K562 (cell line): ENCODE measurements at regions not wholly inside any gene's neighbourhood (a gene's known extent, or its start where the extent isn't known, plus 50 kb on each side); places are given as distances from the start of the nearest gene placed in this dataset.

Experiments used
- ATAC-seq: fragments of 200-7000 bp; cut with Tn5 transposase; 3 replicates; pipeline ENCODE4 v1.9.1; 2020; ENCODE audit warnings: moderate library complexity
- BruUV-seq: library from RNA; stranded (reverse); fragments of 400-500 nt; replicated peaks from 2 replicates; lab custom pipeline; 2021; lab: Mats Ljungman, UMichigan
- CTCF ChIA-PET: fragments of 300-600 bp; formaldehyde crosslinking; extraction: SDS; loops from one replicate; lab custom pipeline; 2021; ENCODE audit warnings: low intra/inter-chr PET ratio; lab: Yijun Ruan, JAX
- POLR2A ChIA-PET: fragments of 300-600, 350-650 bp; sonication (Branson Sonifier 250); formaldehyde crosslinking; extraction: SDS; loops from one replicate; lab custom pipeline; 2021; ENCODE audit warnings: antibody characterized with exemption, inconsistent platforms; lab: Yijun Ruan, JAX
- DNase-seq, 4 experiments: peaks; one replicate each; pipeline versions ENCODE4 v3.0.0 to v3.0.0-alpha.2; 2011 to 2018; ENCODE audit warnings: low spot score in 3 of 4, mixed read lengths in 3 of 4; ENCODE audit errors: extremely low read depth in 1 of 4
- FAIRE-seq: peaks from 2 replicates; lab custom pipeline; 2011; peaks lifted over from hg19 to GRCh38; lab: Jason Lieb, UNC
- H2AFZ ChIP-seq: 2 replicates; pipeline ENCODE4 v1.6.0; 2011; ENCODE audit warnings: low read depth, low read length, control low read depth, inconsistent platforms
- H3K27ac ChIP-seq: fragments of 200-600 bp; 3 replicates; pipeline ENCODE4 v1.8.0; 2011; ENCODE audit warnings: low read depth, mild to moderate bottlenecking, control low read depth, inconsistent platforms, low read length, moderate library complexity, mixed read lengths; ENCODE audit errors: extremely low read depth
- H3K27me3 ChIP-seq, 2 experiments: fragments of 300-600 bp in 1 of 2; 2 replicates in 1 of 2; 3 replicates in 1 of 2; pipeline versions ENCODE4 v1.6.0 to v1.8.0; 2011; ENCODE audit warnings: inconsistent platforms in 2 of 2, low read length in 2 of 2, mild to moderate bottlenecking in 1 of 2, mixed read lengths in 1 of 2, moderate library complexity in 1 of 2; ENCODE audit not compliant: control insufficient read depth in 2 of 2, insufficient read depth in 2 of 2
- H3K36me3 ChIP-seq: fragments of 300-600 bp; 3 replicates; pipeline ENCODE4 v1.8.0; 2011; ENCODE audit warnings: mild to moderate bottlenecking, low read length, inconsistent platforms; ENCODE audit not compliant: control insufficient read depth, insufficient read depth
- H3K4me1 ChIP-seq, 2 experiments: fragments of 200-600 bp in 1 of 2; replicated peaks in 1 of 2; 2 replicates in 1 of 2; 3 replicates in 1 of 2; pipeline versions ENCODE4 v1.5.1 to v1.8.0; 2011; ENCODE audit warnings: inconsistent platforms in 2 of 2, low read length in 2 of 2, mild to moderate bottlenecking in 1 of 2, mixed read lengths in 1 of 2, moderate library complexity in 1 of 2; ENCODE audit not compliant: control insufficient read depth in 2 of 2, insufficient read depth in 2 of 2
- H3K4me2 ChIP-seq: 2 replicates; pipeline ENCODE4 v1.6.1; 2011; ENCODE audit warnings: low read length, control low read depth, inconsistent platforms, mixed read lengths; ENCODE audit not compliant: insufficient read depth
- H3K4me3 ChIP-seq: fragments of 200-600 bp; sonication (generic), shearing (Covaris generic); 2 replicates; pipeline ENCODE4 v1.5.1; 2016; ENCODE audit warnings: control low read depth, inconsistent platforms
- H3K79me2 ChIP-seq: fragments of 200-600 bp; 3 replicates; pipeline ENCODE4 v1.8.0; 2011; ENCODE audit warnings: low read length, inconsistent platforms; ENCODE audit not compliant: control insufficient read depth, insufficient read depth
- H3K9ac ChIP-seq, 2 experiments: 2 replicates each; pipeline versions ENCODE4 v1.6.0 to v1.6.1; 2011; ENCODE audit warnings: low read depth in 2 of 2, low read length in 2 of 2, control low read depth in 1 of 2, inconsistent platforms in 1 of 2, mild to moderate bottlenecking in 1 of 2, mixed read lengths in 1 of 2; ENCODE audit not compliant: insufficient read depth in 1 of 2
- H3K9me1 ChIP-seq: one replicate; pipeline ENCODE4 v1.6.0; 2011; ENCODE audit warnings: inconsistent platforms, mild to moderate bottlenecking, low read length, moderate library complexity; ENCODE audit not compliant: control insufficient read depth, insufficient read depth
- H3K9me3 ChIP-seq: replicated peaks from 2 replicates; pipeline ENCODE4 v1.5.1; 2011; ENCODE audit warnings: low read depth, low read length, inconsistent platforms; ENCODE audit not compliant: control insufficient read depth, insufficient read depth
- H4K20me1 ChIP-seq: replicated peaks from 2 replicates; pipeline ENCODE4 v1.6.1; 2011; ENCODE audit warnings: low read length, inconsistent platforms, mixed read lengths; ENCODE audit not compliant: control insufficient read depth, insufficient read depth
- EHMT2 ChIP-seq: fragments of 450-650 bp; IDR thresholded peaks from 2 replicates; pipeline ENCODE4 v1.6.1; 2018; ENCODE audit warnings: antibody characterized with exemption
- GATAD2B ChIP-seq: fragments of 450-650 bp; IDR thresholded peaks from 2 replicates; pipeline ENCODE4 v1.6.1; 2017; ENCODE audit warnings: mild to moderate bottlenecking, borderline replicate concordance
- KDM1A ChIP-seq, 2 experiments: fragments of 450-650 bp; IDR thresholded peaks; 2 replicates each; pipeline ENCODE4 v1.6.1; 2016; ENCODE audit warnings: mild to moderate bottlenecking in 2 of 2
- KLF1 ChIP-seq: fragments of 450-650 bp; IDR thresholded peaks from 2 replicates; pipeline ENCODE4 v1.6.1; 2016; ENCODE audit warnings: missing genetic modification characterization, missing compliant biosample characterization
- MED1 ChIP-seq: sonication (generic); formaldehyde crosslinking; IDR thresholded peaks from 2 replicates; pipeline ENCODE4 v1.8.1; 2023; ENCODE audit warnings: missing genetic modification reagents, borderline replicate concordance
- NUFIP1 ChIP-seq: fragments of 450-650 bp; IDR thresholded peaks from 2 replicates; pipeline ENCODE4 v1.6.1; 2018; ENCODE audit not compliant: partially characterized antibody
- PHB ChIP-seq: fragments of 250-450 bp; sonication (Bioruptor Pico); IDR thresholded peaks from 2 replicates; pipeline ENCODE4 v1.5.0; 2021
- PML ChIP-seq: IDR thresholded peaks from 2 replicates; pipeline ENCODE4 v1.6.1; 2012; ENCODE audit warnings: low read length, inconsistent platforms
- TEAD4 ChIP-seq, 2 experiments: sonication (generic) in 1 of 2; formaldehyde crosslinking in 1 of 2; IDR thresholded peaks; 2 replicates each; pipeline versions ENCODE4 v1.6.1 to v1.8.0; 2012 to 2022; ENCODE audit warnings: borderline replicate concordance in 1 of 2, inconsistent platforms in 1 of 2, low read length in 1 of 2, mild to moderate bottlenecking in 1 of 2, missing genetic modification reagents in 1 of 2
- WGBS: fragments of 100-300 bp; shearing (Covaris generic); methylation state at CpG from one replicate; pipeline ENCODE4 v1.1.6; 2016; ENCODE audit warnings: low coverage, mixed read lengths; ENCODE audit not compliant: insufficient coverage; ENCODE audit errors: missing lambda C conversion rate; 5-methylcytosine and 5-hydroxymethylcytosine counted together
- in situ Hi-C: fragments of 300-500 bp; cut with MboI; formaldehyde crosslinking; loops from 4 replicates; pipeline ENCODE4 v1.15.0; 2018; ENCODE audit warnings: inconsistent platforms, mixed read lengths
- intact Hi-C: fragments of 100-400 bp; cut with micrococcal nuclease; formaldehyde crosslinking; loops from 2 replicates; pipeline ENCODE4 v1.14.2; 2022
- TF ChIP-seq, protein P1 (sequence below): sonication (generic); formaldehyde crosslinking; IDR thresholded peaks from 2 replicates; pipeline ENCODE4 v1.8.0; 2022; ENCODE audit warnings: mild to moderate bottlenecking, missing genetic modification reagents
- TF ChIP-seq, protein P2 (sequence below): conservative IDR thresholded peaks from 2 replicates; pipeline ENCODE4 v1.6.1; 2011; ENCODE audit warnings: low read depth, mild to moderate bottlenecking, low read length; ENCODE audit not compliant: control insufficient read depth
- TF ChIP-seq, protein P3 (sequence below): fragments of 250-450 bp; sonication (Bioruptor Pico); IDR thresholded peaks from 2 replicates; pipeline ENCODE4 v1.8.0; 2021; ENCODE audit warnings: mild to moderate bottlenecking, moderate library complexity
- TF ChIP-seq, protein P4 (sequence below): fragments of 250-450 bp; sonication (Bioruptor Pico); IDR thresholded peaks from 2 replicates; pipeline ENCODE4 v1.5.0; 2021; ENCODE audit warnings: mild to moderate bottlenecking, borderline replicate concordance
- TF ChIP-seq, protein P5 (sequence below): fragments of 250-450 bp; sonication (Bioruptor Pico); IDR thresholded peaks from 2 replicates; pipeline ENCODE4 v1.4.0; 2020; ENCODE audit warnings: mild to moderate bottlenecking, moderate library complexity, borderline replicate concordance

DNA sequence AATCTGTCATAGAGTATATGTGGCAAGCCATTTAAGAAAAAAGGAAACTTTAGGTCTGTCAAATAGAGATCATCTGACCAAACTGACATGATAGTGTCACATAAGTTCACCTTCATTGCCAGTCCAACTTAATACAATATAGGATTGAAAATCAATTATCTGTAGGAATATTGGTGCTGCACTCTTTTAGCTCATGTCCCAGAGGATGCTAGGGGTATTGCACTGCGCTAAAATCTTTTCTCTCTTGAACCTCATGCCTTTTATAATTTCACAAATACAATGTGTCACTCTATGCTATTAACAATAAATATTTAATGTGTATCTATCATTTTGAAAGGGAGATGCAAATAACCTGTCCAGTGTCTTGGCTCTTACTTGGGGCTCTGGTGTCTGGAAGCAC, 72.4 kb upstream of the FAM120A start:
- WGBS, result 0% methylated on average over 1 of the region's 1 CpG
- Histone ChIP-seq H3K27ac (no peak overlapping the region), H3K79me2 (no peaks in the 10 kb centered on the region), H3K27me3 (peaks cover 7 to 16% of the 10 kb centered on the region in 2 experiments; a peak in 4 of 5 replicates), H2AFZ (no peak overlapping the region), H4K20me1 (no peaks in the 10 kb centered on the region), H3K4me1 (no peaks in the 10 kb centered on the region), H3K4me3 (no peak overlapping the region), H3K9me1 (no peaks in the 10 kb centered on the region), H3K36me3 (no peaks in the 10 kb centered on the region), H3K4me2 (no peak overlapping the region), H3K9ac (no peak overlapping the region), H3K9me3 (no peaks in the 10 kb centered on the region)
- in situ Hi-C loops, result no loop called here
- no TSS peak for BruUV-seq
- peak in 2 of 4 experiments; percentile 13 to 15 for DNase-seq
- ATAC-seq, result no peak
- ChIA-PET CTCF (no interaction called here), POLR2A (interaction anchor here (0.6 kb wide), 1 partner anchor 1527 kb away, joined by 3 read pairs; no protein-coding TSS in a partner anchor)
- intact Hi-C loops, result no loop called here
- no peak for FAIRE-seq
- TF ChIP-seq EHMT2, result no peak
- TF ChIP-seq TEAD4 (IDR thresholded peaks at IDR 0.05; ENCODE audit: low read length), result no peak
- TF ChIP-seq TEAD4 (CRISPR knock-in tag; IDR thresholded peaks at IDR 0.05; ENCODE audit: borderline replicate concordance), result no peak
- TF ChIP-seq NUFIP1, result no peak
- TF ChIP-seq, protein P1, sequence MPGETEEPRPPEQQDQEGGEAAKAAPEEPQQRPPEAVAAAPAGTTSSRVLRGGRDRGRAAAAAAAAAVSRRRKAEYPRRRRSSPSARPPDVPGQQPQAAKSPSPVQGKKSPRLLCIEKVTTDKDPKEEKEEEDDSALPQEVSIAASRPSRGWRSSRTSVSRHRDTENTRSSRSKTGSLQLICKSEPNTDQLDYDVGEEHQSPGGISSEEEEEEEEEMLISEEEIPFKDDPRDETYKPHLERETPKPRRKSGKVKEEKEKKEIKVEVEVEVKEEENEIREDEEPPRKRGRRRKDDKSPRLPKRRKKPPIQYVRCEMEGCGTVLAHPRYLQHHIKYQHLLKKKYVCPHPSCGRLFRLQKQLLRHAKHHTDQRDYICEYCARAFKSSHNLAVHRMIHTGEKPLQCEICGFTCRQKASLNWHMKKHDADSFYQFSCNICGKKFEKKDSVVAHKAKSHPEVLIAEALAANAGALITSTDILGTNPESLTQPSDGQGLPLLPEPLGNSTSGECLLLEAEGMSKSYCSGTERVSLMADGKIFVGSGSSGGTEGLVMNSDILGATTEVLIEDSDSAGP (CRISPR knock-in tag), result no peak
- TF ChIP-seq PHB (CRISPR knock-in tag), result no peak
- TF ChIP-seq, protein P2, sequence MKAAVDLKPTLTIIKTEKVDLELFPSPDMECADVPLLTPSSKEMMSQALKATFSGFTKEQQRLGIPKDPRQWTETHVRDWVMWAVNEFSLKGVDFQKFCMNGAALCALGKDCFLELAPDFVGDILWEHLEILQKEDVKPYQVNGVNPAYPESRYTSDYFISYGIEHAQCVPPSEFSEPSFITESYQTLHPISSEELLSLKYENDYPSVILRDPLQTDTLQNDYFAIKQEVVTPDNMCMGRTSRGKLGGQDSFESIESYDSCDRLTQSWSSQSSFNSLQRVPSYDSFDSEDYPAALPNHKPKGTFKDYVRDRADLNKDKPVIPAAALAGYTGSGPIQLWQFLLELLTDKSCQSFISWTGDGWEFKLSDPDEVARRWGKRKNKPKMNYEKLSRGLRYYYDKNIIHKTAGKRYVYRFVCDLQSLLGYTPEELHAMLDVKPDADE, result no peak
- no peak for TF ChIP-seq KLF1 (tag)
- TF ChIP-seq, protein P3, sequence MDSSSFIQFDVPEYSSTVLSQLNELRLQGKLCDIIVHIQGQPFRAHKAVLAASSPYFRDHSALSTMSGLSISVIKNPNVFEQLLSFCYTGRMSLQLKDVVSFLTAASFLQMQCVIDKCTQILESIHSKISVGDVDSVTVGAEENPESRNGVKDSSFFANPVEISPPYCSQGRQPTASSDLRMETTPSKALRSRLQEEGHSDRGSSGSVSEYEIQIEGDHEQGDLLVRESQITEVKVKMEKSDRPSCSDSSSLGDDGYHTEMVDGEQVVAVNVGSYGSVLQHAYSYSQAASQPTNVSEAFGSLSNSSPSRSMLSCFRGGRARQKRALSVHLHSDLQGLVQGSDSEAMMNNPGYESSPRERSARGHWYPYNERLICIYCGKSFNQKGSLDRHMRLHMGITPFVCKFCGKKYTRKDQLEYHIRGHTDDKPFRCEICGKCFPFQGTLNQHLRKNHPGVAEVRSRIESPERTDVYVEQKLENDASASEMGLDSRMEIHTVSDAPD (CRISPR knock-in tag), result no peak
- TF ChIP-seq, protein P4, sequence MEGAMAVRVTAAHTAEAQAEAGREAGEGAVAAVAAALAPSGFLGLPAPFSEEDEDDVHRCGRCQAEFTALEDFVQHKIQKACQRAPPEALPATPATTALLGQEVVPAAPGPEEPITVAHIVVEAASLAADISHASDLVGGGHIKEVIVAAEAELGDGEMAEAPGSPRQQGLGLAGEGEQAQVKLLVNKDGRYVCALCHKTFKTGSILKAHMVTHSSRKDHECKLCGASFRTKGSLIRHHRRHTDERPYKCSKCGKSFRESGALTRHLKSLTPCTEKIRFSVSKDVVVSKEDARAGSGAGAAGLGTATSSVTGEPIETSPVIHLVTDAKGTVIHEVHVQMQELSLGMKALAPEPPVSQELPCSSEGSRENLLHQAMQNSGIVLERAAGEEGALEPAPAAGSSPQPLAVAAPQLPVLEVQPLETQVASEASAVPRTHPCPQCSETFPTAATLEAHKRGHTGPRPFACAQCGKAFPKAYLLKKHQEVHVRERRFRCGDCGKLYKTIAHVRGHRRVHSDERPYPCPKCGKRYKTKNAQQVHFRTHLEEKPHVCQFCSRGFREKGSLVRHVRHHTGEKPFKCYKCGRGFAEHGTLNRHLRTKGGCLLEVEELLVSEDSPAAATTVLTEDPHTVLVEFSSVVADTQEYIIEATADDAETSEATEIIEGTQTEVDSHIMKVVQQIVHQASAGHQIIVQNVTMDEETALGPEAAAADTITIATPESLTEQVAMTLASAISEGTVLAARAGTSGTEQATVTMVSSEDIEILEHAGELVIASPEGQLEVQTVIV (CRISPR knock-in tag), result no peak
- no peak for TF ChIP-seq PML
- TF ChIP-seq KDM1A (IDR thresholded peaks at IDR 0.05), result no peak
- TF ChIP-seq, protein P5, sequence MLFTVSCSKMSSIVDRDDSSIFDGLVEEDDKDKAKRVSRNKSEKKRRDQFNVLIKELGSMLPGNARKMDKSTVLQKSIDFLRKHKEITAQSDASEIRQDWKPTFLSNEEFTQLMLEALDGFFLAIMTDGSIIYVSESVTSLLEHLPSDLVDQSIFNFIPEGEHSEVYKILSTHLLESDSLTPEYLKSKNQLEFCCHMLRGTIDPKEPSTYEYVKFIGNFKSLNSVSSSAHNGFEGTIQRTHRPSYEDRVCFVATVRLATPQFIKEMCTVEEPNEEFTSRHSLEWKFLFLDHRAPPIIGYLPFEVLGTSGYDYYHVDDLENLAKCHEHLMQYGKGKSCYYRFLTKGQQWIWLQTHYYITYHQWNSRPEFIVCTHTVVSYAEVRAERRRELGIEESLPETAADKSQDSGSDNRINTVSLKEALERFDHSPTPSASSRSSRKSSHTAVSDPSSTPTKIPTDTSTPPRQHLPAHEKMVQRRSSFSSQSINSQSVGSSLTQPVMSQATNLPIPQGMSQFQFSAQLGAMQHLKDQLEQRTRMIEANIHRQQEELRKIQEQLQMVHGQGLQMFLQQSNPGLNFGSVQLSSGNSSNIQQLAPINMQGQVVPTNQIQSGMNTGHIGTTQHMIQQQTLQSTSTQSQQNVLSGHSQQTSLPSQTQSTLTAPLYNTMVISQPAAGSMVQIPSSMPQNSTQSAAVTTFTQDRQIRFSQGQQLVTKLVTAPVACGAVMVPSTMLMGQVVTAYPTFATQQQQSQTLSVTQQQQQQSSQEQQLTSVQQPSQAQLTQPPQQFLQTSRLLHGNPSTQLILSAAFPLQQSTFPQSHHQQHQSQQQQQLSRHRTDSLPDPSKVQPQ, result no peak
- no peak for TF ChIP-seq MED1 (CRISPR knock-in tag)
- no peak for TF ChIP-seq GATAD2B
